Fibroblast of peridontal ligament (primary cell): ENCODE measurements at regions not wholly inside any gene's neighbourhood (a gene's known extent, or its start where the extent isn't known, plus 50 kb on each side); places are given as distances from the start of the nearest gene placed in this dataset.

Source experiments
- DNase-seq: peaks from one replicate; pipeline ENCODE4 v3.0.0-alpha.2; 2010; ENCODE audit errors: extremely low read depth

GRCh38 chr3:29138171-29138570 is 142.7 kb upstream of the RBMS3 start:
- DNase-seq, result no peak

GRCh38 chr3:29140666-29141065 is 140.2 kb upstream of the RBMS3 start:
- peak; percentile 27 for DNase-seq

GRCh38 chr3:29141197-29141917 is 139.5 kb upstream of the RBMS3 start:
- peak; percentile 69 for DNase-seq

- no peak for DNase-seq
Observed at GRCh38 chr3:29141918-29142275, 139.0 kb upstream of the RBMS3 start.

- DNase-seq, result no peak
Observed at GRCh38 chr3:29143151-29143550, 137.7 kb upstream of the RBMS3 start.

GRCh38 chr3:29144361-29144760 is 136.5 kb upstream of the RBMS3 start:
- no peak for DNase-seq

- DNase-seq, result peak; percentile 72
Observed at GRCh38 chr3:29144807-29145206, 136.1 kb upstream of the RBMS3 start.

GRCh38 chr3:29145360-29145759 is 135.5 kb upstream of the RBMS3 start:
- DNase-seq, result no peak

- peak; percentile 16 for DNase-seq
Observed at GRCh38 chr3:29152379-29152778, 128.5 kb upstream of the RBMS3 start.

- DNase-seq, result peak; percentile 38
Observed at GRCh38 chr3:29153811-29154210, 127.1 kb upstream of the RBMS3 start.

- DNase-seq, result peak; percentile 51
Observed at GRCh38 chr3:29156086-29156715, 124.7 kb upstream of the RBMS3 start.

- no peak for DNase-seq
Observed at GRCh38 chr3:29164825-29165224, 116.0 kb upstream of the RBMS3 start.

GRCh38 chr3:29167180-29167579 is 113.7 kb upstream of the RBMS3 start:
- DNase-seq, result no peak

GRCh38 chr3:29168081-29168480 is 112.8 kb upstream of the RBMS3 start:
- DNase-seq, result no peak

- DNase-seq, result no peak
Observed at GRCh38 chr3:29168696-29169095, 112.2 kb upstream of the RBMS3 start.

- no peak for DNase-seq
Observed at GRCh38 chr3:29169451-29169850, 111.4 kb upstream of the RBMS3 start.

- peak; percentile 44 for DNase-seq
Observed at GRCh38 chr3:29171043-29171990, 109.6 kb upstream of the RBMS3 start.

GRCh38 chr3:29176501-29176900 is 104.4 kb upstream of the RBMS3 start:
- DNase-seq, result no peak

GRCh38 chr3:29178809-29179793 is 101.8 kb upstream of the RBMS3 start:
- no peak for DNase-seq

- no peak for DNase-seq
Observed at GRCh38 chr3:29181149-29181780, 99.6 kb upstream of the RBMS3 start.

- DNase-seq, result no peak
Observed at GRCh38 chr3:29181872-29182271, 99.0 kb upstream of the RBMS3 start.
